Activated naive CD4-positive, alpha-beta T cell treated with anti-CD3 and anti-CD28 coated beads, Interleukin-2, amount 50 U/mL, for 24 hours (primary cell): ENCODE measurements at regions not wholly inside any gene's neighbourhood (a gene's known extent, or its start where the extent isn't known, plus 50 kb on each side); places are given as distances from the start of the nearest gene placed in this dataset.
"Not testable (repeated sequence)": the region's sequence is repeated elsewhere in the genome, so short reads cannot be mapped to it uniquely, and the experiment has no call there.

Experiments used
- H3K27ac Mint-ChIP-seq: one replicate; pipeline ENCODE4 v1.8.0; 2021; ENCODE audit warnings: mild to moderate bottlenecking, mixed read lengths
- H3K27me3 Mint-ChIP-seq: one replicate; pipeline ENCODE4 v1.8.0; 2021; ENCODE audit warnings: mixed read lengths
- H3K36me3 Mint-ChIP-seq: one replicate; pipeline ENCODE4 v1.8.0; 2021; ENCODE audit warnings: mixed read lengths
- H3K4me1 Mint-ChIP-seq: one replicate; pipeline ENCODE4 v1.8.0; 2021; ENCODE audit warnings: mixed read lengths
- H3K4me3 Mint-ChIP-seq: one replicate; pipeline ENCODE4 v1.8.0; 2021; ENCODE audit warnings: mild to moderate bottlenecking, mixed read lengths
- H3K9me3 Mint-ChIP-seq: one replicate; pipeline ENCODE4 v1.8.0; 2021; ENCODE audit warnings: mixed read lengths

GRCh38 chr12:62016021-62016420 lies 244.2 kb upstream of the USP15 start:
- no peaks in the 10 kb centered on the region for H3K4me1 Mint-ChIP-seq

GRCh38 chr12:62021808-62022207 lies 238.4 kb upstream of the USP15 start:
- peaks cover 1% of the 10 kb centered on the region for H3K27me3 Mint-ChIP-seq
- H3K36me3 Mint-ChIP-seq: no peaks in the 10 kb centered on the region
- no peak overlapping the region for H3K27ac Mint-ChIP-seq
- H3K4me1 Mint-ChIP-seq: no peaks in the 10 kb centered on the region
- H3K4me3 Mint-ChIP-seq: no peak overlapping the region
- H3K9me3 Mint-ChIP-seq: no peaks in the 10 kb centered on the region

More at GRCh38 chr12:62016021-62016420, 244.2 kb upstream of the USP15 start:
- Mint-ChIP-seq H3K27me3 (no peaks in the 10 kb centered on the region), H3K4me3 (no peak overlapping the region), H3K36me3 (no peaks in the 10 kb centered on the region), H3K9me3 (no peaks in the 10 kb centered on the region), H3K27ac (no peak overlapping the region)

DNA sequence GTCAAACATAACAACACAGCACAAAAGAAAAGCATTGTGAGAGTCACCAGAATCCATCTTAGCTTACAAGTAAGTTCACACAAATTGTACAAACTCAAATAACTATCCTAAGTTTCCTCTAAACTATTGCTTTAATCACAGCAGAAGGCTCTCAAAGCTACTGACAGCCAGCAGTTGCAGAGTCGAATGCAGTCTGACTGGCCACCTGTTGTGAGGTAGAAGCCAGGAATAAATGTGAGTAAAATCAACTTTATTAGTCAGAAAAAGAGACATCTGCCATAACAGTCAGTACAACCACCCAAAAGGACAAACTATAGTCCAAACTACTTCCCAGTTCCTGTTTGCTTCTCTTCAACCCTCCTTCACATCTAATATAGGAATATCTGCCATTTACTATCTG lies 231.7 kb upstream of the USP15 start:
- no peaks in the 10 kb centered on the region for H3K4me1 Mint-ChIP-seq
- H3K4me3 Mint-ChIP-seq: no peak overlapping the region
- H3K36me3 Mint-ChIP-seq: no peaks in the 10 kb centered on the region
- no peak overlapping the region for H3K27ac Mint-ChIP-seq
- H3K27me3 Mint-ChIP-seq: peaks cover 1% of the 10 kb centered on the region
- no peaks in the 10 kb centered on the region for H3K9me3 Mint-ChIP-seq

DNA sequence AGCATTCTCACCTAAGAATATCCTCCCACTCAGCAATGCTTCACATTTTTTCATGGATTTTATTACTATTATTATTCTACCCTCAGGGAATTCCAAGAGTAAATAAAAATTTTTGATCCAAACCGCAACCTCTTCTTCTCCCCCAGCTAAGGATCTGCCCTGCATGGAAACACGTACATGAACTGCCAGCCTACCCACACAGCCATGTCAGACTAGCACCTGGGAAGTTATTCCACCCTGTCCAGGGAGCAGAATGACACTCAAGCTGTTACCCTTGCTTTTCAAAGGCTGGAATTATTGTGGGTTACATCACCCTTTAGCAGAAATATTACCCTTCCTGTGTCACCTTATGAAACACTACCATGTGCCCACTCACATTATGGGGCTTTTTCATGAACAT lies 227.3 kb upstream of the USP15 start:
- H3K4me1 Mint-ChIP-seq: no peaks in the 10 kb centered on the region
- no peak overlapping the region for H3K27ac Mint-ChIP-seq
- no peaks in the 10 kb centered on the region for H3K9me3 Mint-ChIP-seq
- H3K4me3 Mint-ChIP-seq: no peak overlapping the region
- H3K27me3 Mint-ChIP-seq: peaks cover 6% of the 10 kb centered on the region
- H3K36me3 Mint-ChIP-seq: no peaks in the 10 kb centered on the region

DNA sequence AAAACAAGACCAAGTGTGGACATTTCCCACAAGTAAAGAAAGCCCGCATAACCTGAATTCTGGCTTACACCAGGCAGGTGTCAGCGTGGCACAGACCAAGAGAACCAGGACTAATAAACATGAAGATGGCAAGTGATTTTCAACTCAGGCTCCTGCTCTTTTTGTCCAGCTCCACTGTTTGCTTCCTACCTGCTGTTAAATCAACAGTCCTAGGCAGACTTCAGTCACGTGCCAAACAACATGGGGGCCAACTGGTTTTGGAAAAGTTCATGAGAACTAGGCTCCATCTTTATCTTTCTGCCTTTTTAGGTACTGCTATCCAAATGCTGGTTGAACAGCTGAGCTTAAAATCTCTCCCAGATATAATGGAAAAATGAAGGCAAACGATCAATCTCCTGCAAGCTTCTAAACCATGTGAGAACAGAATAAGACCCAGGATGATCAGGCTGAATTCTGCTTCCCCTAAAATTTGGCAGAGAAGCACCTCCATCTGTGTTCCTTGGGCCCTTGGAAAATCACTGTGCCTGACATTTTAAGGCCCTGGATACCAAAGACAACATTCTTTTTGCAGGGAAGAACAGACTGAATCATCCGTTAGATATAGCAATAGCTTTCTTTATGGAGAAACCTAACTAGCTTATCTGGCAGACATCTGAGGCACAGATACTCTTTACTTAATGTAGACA lies 215.6 kb upstream of the USP15 start:
- no peak overlapping the region for H3K4me3 Mint-ChIP-seq
- H3K27ac Mint-ChIP-seq: no peak overlapping the region
- H3K27me3 Mint-ChIP-seq: no peaks in the 10 kb centered on the region
- no peaks in the 10 kb centered on the region for H3K4me1 Mint-ChIP-seq
- H3K9me3 Mint-ChIP-seq: no peaks in the 10 kb centered on the region
- H3K36me3 Mint-ChIP-seq: no peaks in the 10 kb centered on the region

DNA sequence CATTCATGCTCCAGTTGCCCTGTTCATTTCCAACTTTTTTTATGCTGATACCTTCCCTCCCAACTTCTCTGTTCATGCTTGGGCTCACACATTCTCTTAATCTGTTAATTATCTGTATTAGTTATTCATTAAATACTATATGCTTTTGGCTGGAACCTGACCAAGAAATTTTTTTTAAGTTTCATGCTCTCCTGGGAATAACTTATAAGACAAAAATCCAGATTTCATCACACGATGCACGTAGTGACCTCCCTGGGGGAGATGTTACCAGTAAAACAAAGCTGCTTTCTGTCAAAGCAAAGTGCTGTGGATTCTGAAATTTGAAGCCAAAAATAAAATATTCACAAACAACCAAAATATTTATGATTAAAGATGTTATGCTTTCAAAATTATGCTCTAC lies 215.0 kb upstream of the USP15 start:
- Mint-ChIP-seq H3K27me3 (no peaks in the 10 kb centered on the region), H3K9me3 (no peaks in the 10 kb centered on the region), H3K36me3 (no peaks in the 10 kb centered on the region), H3K4me3 (no peak overlapping the region), H3K4me1 (no peaks in the 10 kb centered on the region), H3K27ac (no peak overlapping the region)

DNA sequence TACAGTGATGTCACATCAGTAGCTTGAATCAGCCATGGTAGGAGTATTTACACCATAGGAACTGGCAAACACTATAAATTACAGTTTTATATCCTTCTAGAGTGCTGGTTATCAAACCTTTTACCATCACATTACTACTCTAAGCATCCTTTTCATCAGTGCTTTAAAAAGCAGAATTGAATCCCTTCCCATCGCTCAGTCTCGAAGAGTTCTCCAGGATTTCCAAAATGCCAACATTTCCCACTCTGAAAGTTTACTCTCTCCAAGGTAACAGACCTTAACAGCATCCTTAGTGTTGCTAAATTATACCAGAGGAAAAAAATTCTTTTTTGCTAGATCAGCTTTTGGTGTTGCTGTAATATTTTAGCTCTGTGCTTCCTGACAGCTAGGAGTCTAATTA lies 209.4 kb upstream of the USP15 start:
- Mint-ChIP-seq H3K27ac (no peak overlapping the region), H3K4me1 (no peaks in the 10 kb centered on the region), H3K27me3 (no peaks in the 10 kb centered on the region), H3K36me3 (no peaks in the 10 kb centered on the region), H3K4me3 (no peak overlapping the region), H3K9me3 (no peaks in the 10 kb centered on the region)

DNA sequence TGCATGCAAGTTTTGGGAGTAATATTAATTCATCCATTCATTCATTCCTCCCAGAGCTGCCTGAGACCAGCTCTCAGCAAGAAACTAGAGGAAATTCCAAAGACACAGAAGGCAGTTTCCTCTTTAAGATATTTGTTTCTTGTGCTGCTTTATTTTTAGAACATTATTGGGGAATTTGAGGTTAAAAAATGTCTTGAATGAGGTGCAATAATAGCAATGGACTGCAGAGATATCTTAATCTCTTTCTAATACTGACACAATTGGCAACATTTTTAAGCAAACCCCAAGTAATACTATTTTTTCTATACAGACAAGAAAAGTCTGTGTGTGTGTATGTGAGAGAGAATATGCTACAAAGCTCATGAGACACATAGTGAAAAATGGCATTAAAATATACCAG lies 190.2 kb upstream of the USP15 start:
- Mint-ChIP-seq H3K4me1 (no peaks in the 10 kb centered on the region), H3K36me3 (no peaks in the 10 kb centered on the region), H3K27me3 (peaks cover 1% of the 10 kb centered on the region), H3K9me3 (no peaks in the 10 kb centered on the region), H3K4me3 (no peak overlapping the region), H3K27ac (no peak overlapping the region)

DNA sequence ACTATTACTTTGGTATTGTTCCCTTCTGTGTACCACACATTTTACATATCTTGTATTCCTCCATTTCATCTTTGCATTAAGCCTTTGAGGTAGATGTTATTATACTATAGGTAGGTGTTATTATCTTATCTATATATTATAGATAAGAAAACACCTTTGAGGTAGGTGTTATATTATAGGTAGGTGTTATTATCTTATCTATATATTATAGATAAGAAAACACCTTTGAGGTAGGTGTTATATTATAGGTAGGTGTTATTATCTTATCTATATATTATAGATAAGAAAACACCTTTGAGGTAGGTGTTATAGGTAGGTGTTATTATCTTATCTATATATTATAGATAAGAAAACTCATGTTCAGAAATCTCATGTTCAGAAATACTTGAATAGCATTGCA lies 187.0 kb upstream of the USP15 start:
- H3K27ac Mint-ChIP-seq, H3K4me3 Mint-ChIP-seq, H3K36me3 Mint-ChIP-seq, H3K27me3 Mint-ChIP-seq, H3K4me1 Mint-ChIP-seq, H3K9me3 Mint-ChIP-seq: not testable (repeated sequence)

- Mint-ChIP-seq H3K36me3 (no peaks in the 10 kb centered on the region), H3K4me3 (no peak overlapping the region), H3K27ac (no peak overlapping the region), H3K9me3 (no peaks in the 10 kb centered on the region), H3K27me3 (peaks cover 4% of the 10 kb centered on the region), H3K4me1 (no peaks in the 10 kb centered on the region)
These were observed 184.3 kb upstream of the USP15 start for GRCh38 chr12:62075870-62076269.

DNA sequence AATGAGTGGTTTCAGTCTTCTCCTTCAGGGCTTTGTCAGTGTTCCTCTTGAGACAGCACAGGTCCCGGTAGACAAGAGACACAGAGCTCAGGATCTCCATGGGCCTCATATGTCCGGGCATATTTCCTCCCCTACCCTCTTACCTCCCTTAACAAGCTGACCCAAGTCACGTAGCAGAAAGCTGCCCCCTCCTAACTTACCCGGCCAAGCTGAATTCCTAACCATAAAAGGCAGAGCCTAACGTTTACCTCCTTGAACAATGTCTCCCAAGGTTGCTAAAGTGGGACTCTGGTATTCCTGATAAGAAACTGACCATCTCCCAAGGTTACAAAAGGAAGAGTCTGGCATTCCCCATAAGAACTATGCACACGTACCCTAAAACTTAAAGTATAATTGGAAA lies 182.2 kb upstream of the USP15 start:
- H3K9me3 Mint-ChIP-seq: no peaks in the 10 kb centered on the region
- no peaks in the 10 kb centered on the region for H3K4me1 Mint-ChIP-seq
- peaks cover 3% of the 10 kb centered on the region for H3K27me3 Mint-ChIP-seq

GRCh38 chr12:62082448-62082847 lies 177.8 kb upstream of the USP15 start:
- H3K36me3 Mint-ChIP-seq: no peaks in the 10 kb centered on the region
- H3K9me3 Mint-ChIP-seq: peaks cover 11% of the 10 kb centered on the region
- no peak overlapping the region for H3K4me3 Mint-ChIP-seq
- peaks cover 5% of the 10 kb centered on the region for H3K27me3 Mint-ChIP-seq
- no peak overlapping the region for H3K27ac Mint-ChIP-seq
- no peaks in the 10 kb centered on the region for H3K4me1 Mint-ChIP-seq

More for the DNA sequence above, 182.2 kb upstream of the USP15 start:
- Mint-ChIP-seq H3K36me3 (no peaks in the 10 kb centered on the region), H3K4me3 (no peak overlapping the region), H3K27ac (no peak overlapping the region)

DNA sequence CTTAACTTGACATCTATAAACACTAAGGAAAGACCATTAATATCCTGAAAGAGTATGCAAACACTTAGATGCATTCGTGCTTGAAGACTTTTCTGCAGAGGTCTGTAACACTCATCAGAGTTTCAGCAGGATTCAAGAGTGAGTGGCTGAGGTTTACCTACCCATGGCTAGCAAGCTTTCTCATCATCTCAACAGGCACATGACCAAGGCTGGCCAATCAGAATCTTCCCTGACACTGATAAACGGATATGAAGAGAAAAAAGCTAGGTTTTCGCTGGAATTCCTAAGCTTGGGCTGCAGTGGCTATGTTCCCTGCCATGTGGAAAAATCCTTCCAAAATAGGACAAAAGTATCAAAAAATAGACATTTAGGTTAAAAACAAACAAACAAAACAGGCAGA lies 162.1 kb upstream of the USP15 start:
- no peaks in the 10 kb centered on the region for H3K36me3 Mint-ChIP-seq
- H3K4me3 Mint-ChIP-seq: no peak overlapping the region
- H3K27ac Mint-ChIP-seq: no peak overlapping the region
- no peaks in the 10 kb centered on the region for H3K4me1 Mint-ChIP-seq
- H3K27me3 Mint-ChIP-seq: no peaks in the 10 kb centered on the region
- no peaks in the 10 kb centered on the region for H3K9me3 Mint-ChIP-seq

DNA sequence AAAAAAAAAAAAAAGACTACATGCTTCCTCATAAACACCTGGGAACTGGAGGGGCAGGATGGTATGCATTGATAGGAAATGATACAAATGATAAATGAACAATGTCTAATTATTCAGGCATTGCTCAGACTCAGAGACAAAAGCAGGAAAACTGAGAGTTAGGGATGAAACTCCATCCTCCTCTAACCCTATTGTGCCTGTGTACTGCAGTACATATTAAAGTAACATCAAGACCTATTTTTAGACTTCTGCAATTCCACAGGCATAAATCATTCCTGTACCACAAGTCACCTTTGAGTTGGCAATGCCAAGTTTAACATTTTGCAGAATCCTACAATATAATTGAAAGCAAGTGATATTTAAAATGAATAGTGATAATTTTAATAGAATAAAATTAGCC lies 156.5 kb upstream of the USP15 start:
- no peak overlapping the region for H3K27ac Mint-ChIP-seq

DNA sequence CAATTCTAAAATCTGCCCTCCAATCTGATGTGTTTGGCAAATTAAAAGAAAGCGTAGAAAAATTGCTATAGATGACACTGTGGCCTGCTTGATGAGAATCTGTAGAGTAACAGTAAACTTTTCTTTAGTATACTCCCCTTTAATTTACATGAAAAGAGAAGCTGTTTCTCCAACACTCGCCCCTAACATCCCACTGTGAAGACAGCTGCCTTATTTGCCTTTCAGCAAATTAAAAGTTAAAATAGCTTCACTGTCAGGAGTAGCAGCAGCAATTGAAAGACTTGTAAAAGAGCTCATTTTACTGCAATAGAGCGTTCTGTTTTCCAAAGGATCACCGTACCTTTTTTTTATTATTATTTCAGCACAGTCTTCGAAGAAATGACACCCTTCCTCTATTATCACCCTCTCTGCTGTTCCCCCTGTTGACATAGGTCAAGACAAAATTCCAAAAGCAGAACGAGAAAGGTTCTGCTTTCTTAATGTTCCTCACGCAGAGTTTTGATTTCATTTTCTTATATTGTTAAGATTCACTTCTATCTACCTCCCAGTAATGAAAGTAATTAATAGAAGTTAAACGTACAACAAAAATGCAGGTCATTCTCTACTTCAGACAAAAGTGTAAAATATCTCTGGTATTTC lies 153.5 kb upstream of the USP15 start:
- H3K4me1 Mint-ChIP-seq: no peaks in the 10 kb centered on the region
- H3K36me3 Mint-ChIP-seq: no peaks in the 10 kb centered on the region
- H3K27ac Mint-ChIP-seq: no peak overlapping the region
- H3K27me3 Mint-ChIP-seq: peaks cover 5% of the 10 kb centered on the region
- H3K4me3 Mint-ChIP-seq: no peak overlapping the region
- no peaks in the 10 kb centered on the region for H3K9me3 Mint-ChIP-seq

More for the DNA sequence above, 156.5 kb upstream of the USP15 start:
- H3K27me3 Mint-ChIP-seq: peaks cover 2% of the 10 kb centered on the region
- H3K4me3 Mint-ChIP-seq: no peak overlapping the region
- H3K4me1 Mint-ChIP-seq: no peaks in the 10 kb centered on the region
- no peaks in the 10 kb centered on the region for H3K9me3 Mint-ChIP-seq
- H3K36me3 Mint-ChIP-seq: no peaks in the 10 kb centered on the region

GRCh38 chr12:62113366-62114011 lies 146.7 kb upstream of the USP15 start:
- H3K27ac Mint-ChIP-seq: no peak overlapping the region
- H3K4me1 Mint-ChIP-seq: no peaks in the 10 kb centered on the region
- H3K27me3 Mint-ChIP-seq: peaks cover 6% of the 10 kb centered on the region
- H3K9me3 Mint-ChIP-seq: peaks cover 6% of the 10 kb centered on the region
- H3K36me3 Mint-ChIP-seq: no peaks in the 10 kb centered on the region
- H3K4me3 Mint-ChIP-seq: no peak overlapping the region
